DND-41 (cell line): ENCODE measurements at regions not wholly inside any gene's neighbourhood (a gene's known extent, or its start where the extent isn't known, plus 50 kb on each side); places are given as distances from the start of the nearest gene placed in this dataset.

ENCODE experiments used
- CTCF ChIP-seq: IDR thresholded peaks from 2 replicates; pipeline ENCODE4 v1.5.1; 2012; ENCODE audit warnings: borderline replicate concordance, low read length, moderate library complexity, mild to moderate bottlenecking; ENCODE audit not compliant: poor library complexity, severe bottlenecking; ENCODE audit errors: extremely low read depth
- EZH2 ChIP-seq: IDR thresholded peaks from 3 replicates; pipeline ENCODE4 v1.6.1; 2012; ENCODE audit warnings: borderline replicate concordance, low read depth, mild to moderate bottlenecking, moderate library complexity, low read length, inconsistent platforms; ENCODE audit not compliant: severe bottlenecking

DNA sequence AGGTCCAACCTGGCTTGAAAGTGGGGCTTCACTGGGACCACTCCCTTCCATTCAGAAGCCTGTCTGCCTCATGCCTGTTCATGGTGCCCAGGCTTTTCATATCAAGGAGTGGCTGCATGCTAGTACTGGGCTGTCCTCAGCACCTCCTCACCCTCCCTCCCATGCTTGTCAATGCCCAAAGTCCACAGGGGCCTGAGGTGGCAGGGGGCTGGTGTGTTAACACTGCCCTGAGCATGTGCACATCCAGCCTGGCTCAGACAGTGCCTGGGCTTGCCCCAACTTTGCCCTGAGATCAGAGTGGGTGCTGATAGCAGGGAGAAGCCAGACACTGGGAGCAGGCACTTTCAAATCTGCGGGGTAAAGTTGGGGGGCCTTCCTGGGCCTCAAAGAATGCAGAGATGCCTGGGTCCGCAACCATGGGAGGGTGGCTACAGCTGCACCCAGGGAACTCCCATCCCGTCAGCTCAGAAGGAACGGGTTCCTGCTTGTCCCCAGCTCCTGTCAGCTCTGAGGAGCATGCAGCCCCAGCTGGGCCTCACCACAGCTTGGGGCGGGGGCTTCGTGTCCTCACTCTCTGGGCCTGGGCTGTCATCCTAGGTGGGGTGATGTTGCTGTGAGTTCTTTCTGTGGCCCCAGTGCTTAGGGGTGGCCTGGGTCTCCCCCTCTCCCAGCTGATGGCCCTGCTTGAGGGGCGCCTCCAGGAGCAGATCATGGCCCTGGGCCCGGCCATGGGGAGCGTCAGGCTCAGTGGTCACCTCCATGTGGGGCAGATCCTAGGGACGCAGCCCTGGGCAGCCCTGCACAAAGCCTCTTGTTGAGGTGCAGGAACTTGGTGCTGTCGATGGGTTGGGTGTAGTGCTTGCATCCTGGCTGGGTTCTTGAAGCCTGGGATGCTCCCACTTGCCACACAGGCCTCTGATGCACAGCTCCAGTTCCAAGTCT, 830.6 kb upstream of the SLITRK5 start:
- TF ChIP-seq EZH2 (no peak), CTCF (no peak)
